Thymus (tissue), 11 donors: ENCODE measurements at regions not wholly inside any gene's neighbourhood (a gene's known extent, or its start where the extent isn't known, plus 50 kb on each side); places are given as distances from the start of the nearest gene placed in this dataset.

Source experiments
- DNase-seq, 9 donors: peaks; one replicate each; pipeline ENCODE4 v3.0.0-alpha.2; 2013; ENCODE audit warnings: low spot score in 9 of 9, low read depth in 6 of 9, missing footprints in 1 of 9
- H3K27ac ChIP-seq, 2 donors: one replicate each; pipeline ENCODE4 v1.5.1; 2013; ENCODE audit warnings: control low read depth in 1 of 2, low read depth in 1 of 2, low read length in 1 of 2, mild to moderate bottlenecking in 1 of 2, moderate library complexity in 1 of 2
- H3K27me3 ChIP-seq, 2 donors: one replicate each; pipeline ENCODE4 v1.5.1; 2013; ENCODE audit warnings: low read length in 1 of 2; ENCODE audit not compliant: control insufficient read depth in 2 of 2, insufficient read depth in 1 of 2
- H3K36me3 ChIP-seq, 2 donors: one replicate each; pipeline ENCODE4 v1.5.1; 2013; ENCODE audit warnings: low read length in 1 of 2, mild to moderate bottlenecking in 1 of 2, moderate library complexity in 1 of 2; ENCODE audit not compliant: control insufficient read depth in 2 of 2, insufficient read depth in 2 of 2
- H3K4me1 ChIP-seq, 2 donors: one replicate each; pipeline ENCODE4 v1.5.1; 2013; ENCODE audit warnings: low read length in 2 of 2; ENCODE audit not compliant: control insufficient read depth in 2 of 2, insufficient read depth in 2 of 2
- H3K4me3 ChIP-seq, 2 donors: one replicate each; pipeline ENCODE4 v1.5.1; 2013; ENCODE audit warnings: low read length in 2 of 2, control low read depth in 1 of 2, mild to moderate bottlenecking in 1 of 2
- H3K9me3 ChIP-seq, 2 donors: one replicate each; pipeline ENCODE4 v1.5.1; 2013; ENCODE audit warnings: low read length in 1 of 2, mild to moderate bottlenecking in 1 of 2; ENCODE audit not compliant: control insufficient read depth in 2 of 2, insufficient read depth in 1 of 2
- WGBS: extraction: QIAGEN DNeasy Blood & Tissue Kit; methylation state at CpG from one replicate; pipeline ENCODE4 v1.1.7; 2013; 5-methylcytosine and 5-hydroxymethylcytosine counted together
- donor health status: healthy.

GRCh38 chr16:6232056-6232455, 1100.6 kb upstream of the RBFOX1 start:
- H3K4me3 ChIP-seq: no peak overlapping the region
- H3K27ac ChIP-seq: no peak overlapping the region
- H3K36me3 ChIP-seq: no peaks in the 10 kb centered on the region
- H3K27me3 ChIP-seq: no peaks in the 10 kb centered on the region
- 79% methylated on average over 4 of the region's 4 CpGs for WGBS
- no peak for DNase-seq
- no peaks in the 10 kb centered on the region for H3K9me3 ChIP-seq
- no peaks in the 10 kb centered on the region for H3K4me1 ChIP-seq

GRCh38 chr16:6231398-6231797, 1101.2 kb upstream of the RBFOX1 start:
- H3K36me3 ChIP-seq: no peaks in the 10 kb centered on the region
- 93% methylated on average over 1 of the region's 1 CpG for WGBS
- no peak for DNase-seq

GRCh38 chr16:6229186-6229585, 1103.5 kb upstream of the RBFOX1 start:
- DNase-seq: no peak
- H3K27me3 ChIP-seq: no peaks in the 10 kb centered on the region
- H3K4me3 ChIP-seq: no peak overlapping the region
- H3K27ac ChIP-seq: no peak overlapping the region
- no peaks in the 10 kb centered on the region for H3K36me3 ChIP-seq
- no peaks in the 10 kb centered on the region for H3K4me1 ChIP-seq
- 56% methylated on average over 6 of the region's 6 CpGs for WGBS
- no peaks in the 10 kb centered on the region for H3K9me3 ChIP-seq

More at GRCh38 chr16:6231398-6231797, 1101.2 kb upstream of the RBFOX1 start:
- Histone ChIP-seq H3K27me3 (no peaks in the 10 kb centered on the region), H3K9me3 (no peaks in the 10 kb centered on the region), H3K4me1 (no peaks in the 10 kb centered on the region), H3K4me3 (no peak overlapping the region), H3K27ac (no peak overlapping the region)

GRCh38 chr16:6218855-6219254, 1113.8 kb upstream of the RBFOX1 start:
- Histone ChIP-seq H3K27me3 (no peaks in the 10 kb centered on the region), H3K4me1 (no peaks in the 10 kb centered on the region), H3K36me3 (no peaks in the 10 kb centered on the region), H3K4me3 (no peak overlapping the region), H3K27ac (no peak overlapping the region), H3K9me3 (no peaks in the 10 kb centered on the region)
- WGBS: 58% methylated on average over 3 of the region's 3 CpGs
- DNase-seq: no peak

GRCh38 chr16:6216836-6217235, 1115.8 kb upstream of the RBFOX1 start:
- H3K27ac ChIP-seq: no peak overlapping the region
- 73% methylated on average over 7 of the region's 7 CpGs for WGBS

GRCh38 chr16:6211644-6212043, 1114.0 kb upstream of the EEF2KMT start:
- no peak for DNase-seq
- H3K27ac ChIP-seq: no peak overlapping the region
- H3K4me3 ChIP-seq: no peak overlapping the region
- H3K36me3 ChIP-seq: no peaks in the 10 kb centered on the region
- H3K9me3 ChIP-seq: no peaks in the 10 kb centered on the region
- H3K27me3 ChIP-seq: no peaks in the 10 kb centered on the region
- H3K4me1 ChIP-seq: no peaks in the 10 kb centered on the region
- WGBS: 86% methylated on average over 2 of the region's 2 CpGs

More at GRCh38 chr16:6216836-6217235, 1115.8 kb upstream of the RBFOX1 start:
- no peaks in the 10 kb centered on the region for H3K9me3 ChIP-seq
- no peaks in the 10 kb centered on the region for H3K27me3 ChIP-seq
- H3K4me3 ChIP-seq: no peak overlapping the region
- H3K36me3 ChIP-seq: no peaks in the 10 kb centered on the region
- no peaks in the 10 kb centered on the region for H3K4me1 ChIP-seq
- no peak for DNase-seq

- Histone ChIP-seq H3K27me3 (no peaks in the 10 kb centered on the region), H3K27ac (no peak overlapping the region), H3K4me1 (no peaks in the 10 kb centered on the region), H3K4me3 (no peak overlapping the region), H3K36me3 (no peaks in the 10 kb centered on the region), H3K9me3 (no peaks in the 10 kb centered on the region)
- WGBS: 73% methylated on average over 6 of the region's 6 CpGs
- DNase-seq: no peak
Observed at GRCh38 chr16:6209355-6209930, 1111.8 kb upstream of the EEF2KMT start.

GRCh38 chr16:6207580-6207979, 1110.0 kb upstream of the EEF2KMT start:
- Histone ChIP-seq H3K9me3 (no peaks in the 10 kb centered on the region), H3K4me1 (no peaks in the 10 kb centered on the region), H3K36me3 (no peaks in the 10 kb centered on the region), H3K27ac (no peak overlapping the region), H3K27me3 (no peaks in the 10 kb centered on the region), H3K4me3 (no peak overlapping the region)
- WGBS: 94% methylated on average over 3 of the region's 3 CpGs
- DNase-seq: no peak

- Histone ChIP-seq H3K27ac (no peak overlapping the region), H3K4me1 (no peaks in the 10 kb centered on the region), H3K36me3 (no peaks in the 10 kb centered on the region), H3K4me3 (no peak overlapping the region), H3K9me3 (no peaks in the 10 kb centered on the region), H3K27me3 (no peaks in the 10 kb centered on the region)
- no peak for DNase-seq
- WGBS: 53% methylated on average over 3 of the region's 3 CpGs
Observed at GRCh38 chr16:6207124-6207523, 1109.5 kb upstream of the EEF2KMT start.

- Histone ChIP-seq H3K9me3 (no peaks in the 10 kb centered on the region), H3K27me3 (no peaks in the 10 kb centered on the region), H3K36me3 (no peaks in the 10 kb centered on the region), H3K4me3 (no peak overlapping the region), H3K27ac (no peak overlapping the region), H3K4me1 (no peaks in the 10 kb centered on the region)
- DNase-seq: no peak
- 53% methylated on average over 5 of the region's 5 CpGs for WGBS
Observed at GRCh38 chr16:6206080-6206479, 1108.5 kb upstream of the EEF2KMT start.
